Keratinocyte (primary cell): ENCODE measurements at regions not wholly inside any gene's neighbourhood (a gene's known extent, or its start where the extent isn't known, plus 50 kb on each side); places are given as distances from the start of the nearest gene placed in this dataset.

Source experiments
- DNase-seq: peaks from one replicate; pipeline ENCODE4 v3.0.0-alpha.2; 2011; ENCODE audit warnings: low read depth, missing footprints, low spot score
- FAIRE-seq: peaks from 2 replicates; lab custom pipeline; 2011; peaks lifted over from hg19 to GRCh38; lab: Jason Lieb, UNC
- H2AFZ ChIP-seq: 2 replicates; pipeline ENCODE4 v1.6.0; 2012; ENCODE audit warnings: low read length, control low read depth, inconsistent platforms; ENCODE audit not compliant: control insufficient read depth
- H3K27ac ChIP-seq: 2 replicates; pipeline ENCODE4 v1.5.1; 2011; ENCODE audit warnings: low read length; ENCODE audit not compliant: control insufficient read depth, insufficient read depth
- H3K27me3 ChIP-seq: 3 replicates; pipeline ENCODE4 v1.6.0; 2011; ENCODE audit warnings: low read length; ENCODE audit not compliant: control insufficient read depth, insufficient read depth; ENCODE audit errors: extremely low read depth
- H3K36me3 ChIP-seq, 2 experiments: 2 replicates in 1 of 2; 3 replicates in 1 of 2; pipeline ENCODE4 v1.5.1; 2011; ENCODE audit warnings: low read length in 2 of 2, mild to moderate bottlenecking in 1 of 2; ENCODE audit not compliant: control insufficient read depth in 2 of 2, insufficient read depth in 2 of 2; ENCODE audit errors: extremely low read depth in 1 of 2
- H3K4me1 ChIP-seq: 3 replicates; pipeline ENCODE4 v1.5.1; 2011; ENCODE audit warnings: low read length; ENCODE audit not compliant: control insufficient read depth, insufficient read depth; ENCODE audit errors: extremely low read depth
- H3K4me2 ChIP-seq: 3 replicates; pipeline ENCODE4 v1.6.0; 2011; ENCODE audit warnings: low read depth, low read length; ENCODE audit not compliant: control insufficient read depth, insufficient read depth; ENCODE audit errors: extremely low read depth
- H3K4me3 ChIP-seq, 3 experiments: fragments of 200-600 bp in 1 of 3; sonication (generic) in 1 of 3; 2 replicates in 2 of 3; 3 replicates in 1 of 3; pipeline ENCODE4 v1.5.1; 2011 to 2016; ENCODE audit warnings: low read length in 3 of 3, mild to moderate bottlenecking in 3 of 3, control low read depth in 2 of 3, inconsistent platforms in 1 of 3, low read depth in 1 of 3, mixed read lengths in 1 of 3, mixed run types in 1 of 3, moderate library complexity in 1 of 3; ENCODE audit not compliant: control insufficient read depth in 2 of 3, insufficient read depth in 2 of 3; ENCODE audit errors: extremely low read depth in 1 of 3
- H3K79me2 ChIP-seq: 2 replicates; pipeline ENCODE4 v1.6.0; 2012; ENCODE audit warnings: low read length; ENCODE audit not compliant: control insufficient read depth, insufficient read depth
- H3K9ac ChIP-seq: 3 replicates; pipeline ENCODE4 v1.6.0; 2011; ENCODE audit warnings: low read length; ENCODE audit not compliant: control insufficient read depth, insufficient read depth; ENCODE audit errors: extremely low read depth
- H3K9me1 ChIP-seq: 3 replicates; pipeline ENCODE4 v1.6.0; 2011; ENCODE audit warnings: low read length; ENCODE audit not compliant: control insufficient read depth, insufficient read depth; ENCODE audit errors: extremely low read depth
- H3K9me3 ChIP-seq: 2 replicates; pipeline ENCODE4 v1.5.1; 2012; ENCODE audit warnings: low read depth, low read length; ENCODE audit not compliant: control insufficient read depth
- H4K20me1 ChIP-seq: 3 replicates; pipeline ENCODE4 v1.6.0; 2011; ENCODE audit warnings: low read length; ENCODE audit not compliant: control insufficient read depth, insufficient read depth; ENCODE audit errors: extremely low read depth
- EZH2 ChIP-seq: IDR thresholded peaks from one replicate; pipeline ENCODE4 v1.6.1; 2012; ENCODE audit warnings: inconsistent platforms, mild to moderate bottlenecking, low read length, moderate library complexity
- dilution Hi-C: fragments of 300-500 bp; cut with MboI; formaldehyde crosslinking; loops from one replicate; pipeline ENCODE4 v1.7.0; 2020; ENCODE audit warnings: low sequenced_read_pairs; ENCODE audit not compliant: extremely low pct_ligation_motif_present
- TF ChIP-seq, protein P1 (sequence below), 3 experiments: IDR thresholded peaks in 1 of 3; conservative IDR thresholded peaks in 1 of 3; optimal IDR thresholded peaks in 1 of 3; 2 replicates in 2 of 3; 3 replicates in 1 of 3; pipeline versions ENCODE3 to v1.5.1; 2011; ENCODE audit warnings: low read length in 3 of 3, mild to moderate bottlenecking in 3 of 3, moderate library complexity in 2 of 3, control low read depth in 1 of 3, inconsistent platforms in 1 of 3; ENCODE audit not compliant: insufficient read depth in 2 of 3; ENCODE audit errors: extremely low read depth in 1 of 3

- Histone ChIP-seq H3K4me2 (peak overlapping the region; percentile 95), H3K4me3 (peak overlapping the region; percentile 83 to 90 (median 84)), H3K4me1 (peaks cover 49% of the 10 kb centered on the region), H3K27ac (peak overlapping the region; percentile 45), H3K9ac (peak overlapping the region; percentile 82), H3K79me2 (peaks cover 50% of the 10 kb centered on the region), H4K20me1 (no peaks in the 10 kb centered on the region), H3K27me3 (no peaks in the 10 kb centered on the region), H2AFZ (peak overlapping the region; percentile 82), H3K36me3 (peaks cover 1 to 19% of the 10 kb centered on the region in 2 experiments), H3K9me3 (no peaks in the 10 kb centered on the region), H3K9me1 (peaks cover 2% of the 10 kb centered on the region)
- dilution Hi-C loops, result no loop called here
- no peak for DNase-seq
- TF ChIP-seq EZH2, result no peak
- TF ChIP-seq, protein P1, sequence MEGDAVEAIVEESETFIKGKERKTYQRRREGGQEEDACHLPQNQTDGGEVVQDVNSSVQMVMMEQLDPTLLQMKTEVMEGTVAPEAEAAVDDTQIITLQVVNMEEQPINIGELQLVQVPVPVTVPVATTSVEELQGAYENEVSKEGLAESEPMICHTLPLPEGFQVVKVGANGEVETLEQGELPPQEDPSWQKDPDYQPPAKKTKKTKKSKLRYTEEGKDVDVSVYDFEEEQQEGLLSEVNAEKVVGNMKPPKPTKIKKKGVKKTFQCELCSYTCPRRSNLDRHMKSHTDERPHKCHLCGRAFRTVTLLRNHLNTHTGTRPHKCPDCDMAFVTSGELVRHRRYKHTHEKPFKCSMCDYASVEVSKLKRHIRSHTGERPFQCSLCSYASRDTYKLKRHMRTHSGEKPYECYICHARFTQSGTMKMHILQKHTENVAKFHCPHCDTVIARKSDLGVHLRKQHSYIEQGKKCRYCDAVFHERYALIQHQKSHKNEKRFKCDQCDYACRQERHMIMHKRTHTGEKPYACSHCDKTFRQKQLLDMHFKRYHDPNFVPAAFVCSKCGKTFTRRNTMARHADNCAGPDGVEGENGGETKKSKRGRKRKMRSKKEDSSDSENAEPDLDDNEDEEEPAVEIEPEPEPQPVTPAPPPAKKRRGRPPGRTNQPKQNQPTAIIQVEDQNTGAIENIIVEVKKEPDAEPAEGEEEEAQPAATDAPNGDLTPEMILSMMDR (optimal IDR thresholded peaks at IDR 0.05 in 1 of 3, IDR thresholded peaks at IDR 0.05 in 1 of 3, conservative IDR thresholded peaks at IDR 0.05 in 1 of 3; ENCODE audit: extremely low read depth in 1 of 3, insufficient read depth in 2 of 3, low read length in 3 of 3), result no peak
- FAIRE-seq, result no peak
These were observed 89.9 kb upstream of the IPO9 start for GRCh38 chr1:201739080-201739479.

DNA sequence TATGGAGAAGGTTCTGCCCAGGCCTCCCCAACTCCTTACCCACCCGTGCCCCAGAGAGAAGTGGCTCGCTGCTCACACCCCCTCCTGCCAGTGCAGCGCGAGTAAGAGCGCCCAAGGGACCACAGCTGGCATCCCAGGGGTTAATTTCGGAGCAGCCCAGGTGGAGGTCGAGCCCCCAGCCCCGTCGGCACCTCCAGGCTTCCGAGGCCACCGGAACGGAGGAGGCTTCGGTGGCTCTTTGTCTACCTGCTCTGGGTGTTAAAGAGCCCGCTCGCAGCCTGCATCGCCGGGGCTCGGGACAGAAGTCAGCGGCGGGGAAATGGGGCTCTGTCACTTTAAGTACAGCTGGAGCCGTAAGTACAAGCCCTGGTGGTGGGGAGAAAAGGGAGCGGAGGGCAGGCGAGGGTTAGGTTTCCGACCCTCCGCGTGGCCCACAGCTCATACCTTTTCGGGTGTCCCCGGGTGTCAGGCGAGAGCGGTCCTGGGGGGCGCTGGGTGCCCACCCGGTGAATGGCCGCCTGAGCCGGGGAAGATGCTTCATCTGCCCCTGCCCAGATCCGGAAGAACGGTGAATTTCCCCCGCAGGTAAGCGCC is 89.4 kb upstream of the IPO9 start:
- no peaks in the 10 kb centered on the region for H3K9me3 ChIP-seq
- peak overlapping the region; percentile 82 for H2AFZ ChIP-seq
- dilution Hi-C loops, result no loop called here
- FAIRE-seq, result no peak
- H3K79me2 ChIP-seq, result peaks cover 56% of the 10 kb centered on the region
- H3K27me3 ChIP-seq, result no peaks in the 10 kb centered on the region
- TF ChIP-seq, protein P1 (optimal IDR thresholded peaks at IDR 0.05 in 1 of 3, IDR thresholded peaks at IDR 0.05 in 1 of 3, conservative IDR thresholded peaks at IDR 0.05 in 1 of 3; ENCODE audit: extremely low read depth in 1 of 3, insufficient read depth in 2 of 3, low read length in 3 of 3), result no peak
- no peak for TF ChIP-seq EZH2
- peak overlapping the region; percentile 83 to 90 (median 84) for H3K4me3 ChIP-seq
- peak overlapping the region; percentile 82 for H3K9ac ChIP-seq
- peak overlapping the region; percentile 95 for H3K4me2 ChIP-seq
- peak overlapping the region; percentile 45 for H3K27ac ChIP-seq
- H3K4me1 ChIP-seq, result peaks cover 49% of the 10 kb centered on the region
- H4K20me1 ChIP-seq, result no peaks in the 10 kb centered on the region
- H3K36me3 ChIP-seq, result peaks cover 3 to 22% of the 10 kb centered on the region in 2 experiments
- DNase-seq, result no peak
- peaks cover 2% of the 10 kb centered on the region for H3K9me1 ChIP-seq
